H1 (cell line): ENCODE measurements at regions not wholly inside any gene's neighbourhood (a gene's known extent, or its start where the extent isn't known, plus 50 kb on each side); places are given as distances from the start of the nearest gene placed in this dataset.

ENCODE experiments used
- CTCF ChIA-PET: fragments of 300-600 bp; sonication (Branson Sonifier 250); formaldehyde crosslinking; loops from one replicate; lab custom pipeline; 2021; ENCODE audit not compliant: partially characterized antibody; lab: Charles Lee
- POLR2A ChIA-PET: fragments of 300-600 bp; sonication (Branson Sonifier 250); formaldehyde crosslinking; loops from one replicate; lab custom pipeline; 2021; ENCODE audit warnings: inconsistent platforms; ENCODE audit not compliant: partially characterized antibody; lab: Charles Lee
- DNase-seq, 2 experiments: peaks; one replicate each; pipeline versions ENCODE4 v3.0.0 to v3.0.0-alpha.2; 2010 to 2022; ENCODE audit warnings: low spot score in 2 of 2, low read depth in 1 of 2, mixed read lengths in 1 of 2
- FAIRE-seq: peaks from 2 replicates; lab custom pipeline; 2011; peaks lifted over from hg19 to GRCh38; lab: Jason Lieb, UNC
- H2AFZ ChIP-seq: 2 replicates; pipeline ENCODE4 v1.8.1; 2012; ENCODE audit warnings: low read length, inconsistent platforms
- H2AK5ac ChIP-seq: 2 replicates; pipeline ENCODE4 v1.6.1; 2013; ENCODE audit warnings: low read depth, low read length
- H2BK120ac ChIP-seq: replicated peaks from 2 replicates; pipeline ENCODE3; 2013; ENCODE audit warnings: low read depth, low read length, inconsistent platforms
- H2BK12ac ChIP-seq: 2 replicates; pipeline ENCODE4 v1.6.1; 2013; ENCODE audit warnings: low read depth, low read length
- H2BK15ac ChIP-seq: 2 replicates; pipeline ENCODE4 v1.6.1; 2013; ENCODE audit warnings: low read length
- H2BK20ac ChIP-seq: 2 replicates; pipeline ENCODE4 v1.6.1; 2013; ENCODE audit warnings: low read length
- H2BK5ac ChIP-seq: 2 replicates; pipeline ENCODE4 v1.6.1; 2013; ENCODE audit warnings: low read depth, low read length
- H3K14ac ChIP-seq: 2 replicates; pipeline ENCODE4 v1.6.1; 2013; ENCODE audit warnings: inconsistent platforms; ENCODE audit not compliant: insufficient read length
- H3K18ac ChIP-seq: 2 replicates; pipeline ENCODE4 v1.6.1; 2013; ENCODE audit warnings: low read length; ENCODE audit errors: extremely low read depth
- H3K23ac ChIP-seq: 2 replicates; pipeline ENCODE4 v1.6.1; 2013; ENCODE audit warnings: inconsistent platforms; ENCODE audit not compliant: insufficient read length
- H3K23me2 ChIP-seq: 2 replicates; pipeline ENCODE4 v1.6.1; 2013; ENCODE audit warnings: low read depth, low read length
- H3K27ac ChIP-seq: 2 replicates; pipeline ENCODE4 v1.6.1; 2011; ENCODE audit warnings: low read depth, low read length, inconsistent platforms
- H3K27me3 ChIP-seq, 4 experiments: replicated peaks in 1 of 4; 1 replicate in 1 of 4; 2 replicates in 3 of 4; pipeline versions ENCODE4 v1.6.1 to v1.8.1; 2011 to 2013; ENCODE audit warnings: low read length in 3 of 4, mild to moderate bottlenecking in 3 of 4, inconsistent platforms in 2 of 4, mixed read lengths in 2 of 4, moderate library complexity in 1 of 4; ENCODE audit not compliant: control insufficient read depth in 3 of 4, insufficient read depth in 3 of 4; ENCODE audit errors: extremely low read depth in 1 of 4
- H3K36me3 ChIP-seq, 4 experiments: 2 replicates each; pipeline versions ENCODE4 v1.6.1 to v1.8.1; 2011 to 2013; ENCODE audit warnings: mild to moderate bottlenecking in 4 of 4, low read length in 3 of 4, moderate library complexity in 2 of 4, control low read depth in 1 of 4, inconsistent platforms in 1 of 4; ENCODE audit not compliant: insufficient read depth in 4 of 4, control insufficient read depth in 2 of 4
- H3K4ac ChIP-seq: replicated peaks from 2 replicates; pipeline ENCODE3; 2013; ENCODE audit warnings: low read length, low read depth, mixed read lengths, inconsistent platforms; ENCODE audit not compliant: insufficient read length
- H3K4me1 ChIP-seq, 4 experiments: replicated peaks in 1 of 4; 1 replicate in 1 of 4; 2 replicates in 3 of 4; pipeline versions ENCODE4 v1.6.1 to v1.8.1; 2011 to 2013; ENCODE audit warnings: low read length in 3 of 4, inconsistent platforms in 2 of 4, mixed read lengths in 1 of 4; ENCODE audit not compliant: insufficient read depth in 4 of 4, control insufficient read depth in 3 of 4
- H3K4me2 ChIP-seq, 2 experiments: 2 replicates each; pipeline versions ENCODE4 v1.6.1 to v1.8.1; 2011 to 2013; ENCODE audit warnings: low read depth in 2 of 2, low read length in 2 of 2, control low read depth in 1 of 2, inconsistent platforms in 1 of 2, mild to moderate bottlenecking in 1 of 2; ENCODE audit not compliant: insufficient read depth in 1 of 2
- H3K4me3 ChIP-seq, 4 experiments: fragments of 200-600, 300-600 bp in 1 of 4; sonication (generic), shearing (Covaris generic), sonication (Bioruptor Twin) in 1 of 4; 2 replicates each; pipeline versions ENCODE4 v1.5.1 to v1.8.1; 2011 to 2016; ENCODE audit warnings: low read length in 4 of 4, low read depth in 3 of 4, control low read depth in 2 of 4, inconsistent platforms in 2 of 4, mild to moderate bottlenecking in 2 of 4, mixed read lengths in 1 of 4, moderate library complexity in 1 of 4; ENCODE audit not compliant: insufficient read depth in 2 of 4; ENCODE audit errors: extremely low read depth in 1 of 4
- H3K56ac ChIP-seq: replicated peaks from 2 replicates; pipeline ENCODE3; 2013; ENCODE audit warnings: low read depth, mild to moderate bottlenecking, mixed read lengths, low read length, inconsistent platforms; ENCODE audit not compliant: insufficient read length
- H3K79me1 ChIP-seq: 2 replicates; pipeline ENCODE4 v1.6.1; 2013; ENCODE audit warnings: low read depth, low read length, control low read depth
- H3K79me2 ChIP-seq, 2 experiments: 2 replicates each; pipeline versions ENCODE4 v1.6.1 to v1.8.1; 2012 to 2013; ENCODE audit warnings: low read length in 2 of 2, mild to moderate bottlenecking in 2 of 2, inconsistent platforms in 1 of 2; ENCODE audit not compliant: insufficient read depth in 2 of 2, control insufficient read depth in 1 of 2
- H3K9ac ChIP-seq, 4 experiments: replicated peaks in 1 of 4; 1 replicate in 1 of 4; 2 replicates in 3 of 4; pipeline versions ENCODE4 v1.6.1 to v1.8.1; 2011 to 2013; ENCODE audit warnings: low read depth in 3 of 4, low read length in 3 of 4, control low read depth in 2 of 4, mild to moderate bottlenecking in 2 of 4, moderate library complexity in 2 of 4, inconsistent platforms in 1 of 4; ENCODE audit errors: extremely low read depth in 1 of 4
- H3K9me3 ChIP-seq, 2 experiments: 2 replicates each; pipeline versions ENCODE4 v1.6.1 to v1.8.1; 2012 to 2013; ENCODE audit warnings: mild to moderate bottlenecking in 2 of 2, moderate library complexity in 2 of 2, control low read depth in 1 of 2, inconsistent platforms in 1 of 2, low read depth in 1 of 2, low read length in 1 of 2, mixed read lengths in 1 of 2; ENCODE audit not compliant: insufficient read depth in 2 of 2
- H4K20me1 ChIP-seq, 2 experiments: replicated peaks in 1 of 2; 2 replicates each; pipeline versions ENCODE3 to v1.8.1; 2011 to 2013; ENCODE audit warnings: inconsistent platforms in 2 of 2, low read length in 2 of 2, mild to moderate bottlenecking in 1 of 2; ENCODE audit not compliant: insufficient read depth in 2 of 2, control insufficient read depth in 1 of 2
- H4K5ac ChIP-seq: 2 replicates; pipeline ENCODE4 v1.6.1; 2013; ENCODE audit warnings: low read length, low read depth, mixed read lengths, inconsistent platforms; ENCODE audit not compliant: insufficient read length
- H4K8ac ChIP-seq: 2 replicates; pipeline ENCODE4 v1.8.0; 2013; ENCODE audit warnings: mild to moderate bottlenecking, moderate library complexity, low read length, inconsistent platforms; ENCODE audit not compliant: insufficient read depth; ENCODE audit errors: extremely low read depth
- H4K91ac ChIP-seq: replicated peaks from 2 replicates; pipeline ENCODE3; 2013; ENCODE audit warnings: low read length, mixed read lengths, inconsistent platforms; ENCODE audit not compliant: insufficient read length
- BRCA1 ChIP-seq: IDR thresholded peaks from 2 replicates; pipeline ENCODE4 v1.6.1; 2012; ENCODE audit warnings: low read depth, low read length, improper control_type of control experiment
- CBX8 ChIP-seq: fragments of 300-800, 300-1000 bp; sonication (generic); IDR thresholded peaks from 2 replicates; pipeline ENCODE4 v1.7.1; 2016; ENCODE audit warnings: low read depth, low read length, borderline replicate concordance
- CHD1 ChIP-seq: IDR thresholded peaks from 2 replicates; pipeline ENCODE4 v1.6.1; 2012; ENCODE audit warnings: low read depth, low read length, improper control_type of control experiment
- CTBP2 ChIP-seq: IDR thresholded peaks from 2 replicates; pipeline ENCODE4 v1.7.0; 2011; ENCODE audit warnings: borderline replicate concordance, mild to moderate bottlenecking, moderate library complexity, mixed read lengths, low read length; ENCODE audit not compliant: insufficient read depth, insufficient read length
- HDAC2 ChIP-seq, 2 experiments: fragments of 300-600 bp in 1 of 2; sonication (generic) in 1 of 2; IDR thresholded peaks; 2 replicates each; pipeline ENCODE4 v1.6.1; 2011 to 2012; ENCODE audit warnings: low read depth in 2 of 2, low read length in 2 of 2, mild to moderate bottlenecking in 2 of 2, moderate library complexity in 2 of 2, borderline replicate concordance in 1 of 2, inconsistent platforms in 1 of 2
- HDAC6 ChIP-seq: IDR thresholded peaks from one replicate; pipeline ENCODE4 v1.7.1; 2012; ENCODE audit warnings: low read depth, mild to moderate bottlenecking, inconsistent platforms, low read length, moderate library complexity
- JUN ChIP-seq: IDR thresholded peaks from 2 replicates; pipeline ENCODE4 v1.6.1; 2011; ENCODE audit warnings: low read depth, mild to moderate bottlenecking, improper control_type of control experiment, low read length
- JUND ChIP-seq: IDR thresholded peaks from 2 replicates; pipeline ENCODE4 v1.6.1; 2011; ENCODE audit warnings: mild to moderate bottlenecking, improper control_type of control experiment, low read length
- KDM5A ChIP-seq: fragments of 200-600 bp; IDR thresholded peaks from 2 replicates; pipeline ENCODE4 v1.7.1; 2012; ENCODE audit warnings: mild to moderate bottlenecking, low read length, inconsistent platforms, mixed read lengths
- POLR2AphosphoS5 ChIP-seq: IDR thresholded peaks from 2 replicates; pipeline ENCODE4 v1.6.1; 2011; ENCODE audit warnings: low read depth, low read length
- RBBP5 ChIP-seq: IDR thresholded peaks from 2 replicates; pipeline ENCODE4 v1.7.1; 2012; ENCODE audit warnings: low read depth, mild to moderate bottlenecking, inconsistent platforms, low read length, moderate library complexity, borderline replicate concordance
- SAP30 ChIP-seq: fragments of 300-600 bp; sonication (generic); IDR thresholded peaks from 2 replicates; pipeline ENCODE4 v1.7.1; 2012; ENCODE audit warnings: low read length, moderate library complexity, mild to moderate bottlenecking, inconsistent platforms; ENCODE audit not compliant: insufficient read depth, insufficient replicate concordance
- SP1 ChIP-seq: IDR thresholded peaks from 2 replicates; pipeline ENCODE4 v1.6.1; 2011; ENCODE audit warnings: low read depth, low read length
- SP2 ChIP-seq: IDR thresholded peaks from 2 replicates; pipeline ENCODE4 v1.6.1; 2012; ENCODE audit warnings: mild to moderate bottlenecking, low read length, inconsistent platforms
- WGBS, 2 experiments: shearing (Covaris generic) in 1 of 2; methylation state at CpG; one replicate each; pipeline versions ENCODE4 v1.1.6 to v1.1.7; 2013 to 2015; ENCODE audit warnings: low lambda C conversion rate in 2 of 2, mixed read lengths in 2 of 2, inconsistent platforms in 1 of 2, low coverage in 1 of 2, missing lambda C conversion rate in 1 of 2; ENCODE audit not compliant: insufficient replicate concordance in 2 of 2, insufficient coverage in 1 of 2, insufficient read length in 1 of 2; ENCODE audit errors: extremely low coverage in 1 of 2, missing lambda C conversion rate in 1 of 2; 5-methylcytosine and 5-hydroxymethylcytosine counted together
- TF ChIP-seq, protein P1 (sequence below): IDR thresholded peaks from 2 replicates; pipeline ENCODE4 v1.6.1; 2011; ENCODE audit warnings: low read length, improper control_type of control experiment

- POLR2A ChIA-PET = no interaction called here
- H3K4me1 ChIP-seq = no peaks in the 10 kb centered on the region; a peak in 1 of 7 replicates
- H2AFZ ChIP-seq = no peak overlapping the region
- no peak for TF ChIP-seq SAP30
- no peak for TF ChIP-seq POLR2AphosphoS5
- no peak for TF ChIP-seq HDAC6
- no peak for TF ChIP-seq RBBP5
- no peak for TF ChIP-seq SP2
- no peak for TF ChIP-seq SP1
- no peak for TF ChIP-seq CTBP2
- no peak for TF ChIP-seq CHD1
- no peak for TF ChIP-seq KDM5A
- no peak for TF ChIP-seq CBX8
- TF ChIP-seq, protein P1, sequence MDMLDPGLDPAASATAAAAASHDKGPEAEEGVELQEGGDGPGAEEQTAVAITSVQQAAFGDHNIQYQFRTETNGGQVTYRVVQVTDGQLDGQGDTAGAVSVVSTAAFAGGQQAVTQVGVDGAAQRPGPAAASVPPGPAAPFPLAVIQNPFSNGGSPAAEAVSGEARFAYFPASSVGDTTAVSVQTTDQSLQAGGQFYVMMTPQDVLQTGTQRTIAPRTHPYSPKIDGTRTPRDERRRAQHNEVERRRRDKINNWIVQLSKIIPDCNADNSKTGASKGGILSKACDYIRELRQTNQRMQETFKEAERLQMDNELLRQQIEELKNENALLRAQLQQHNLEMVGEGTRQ = no peak
- TF ChIP-seq BRCA1 = no peak
- TF ChIP-seq HDAC2 (IDR thresholded peaks at IDR 0.05; ENCODE audit: borderline replicate concordance in 1 of 2, low read depth in 2 of 2, low read length in 2 of 2) = no peak
- TF ChIP-seq JUND = no peak
- no peak for TF ChIP-seq JUN
Measured at GRCh38 chr13:64626105-64626504, 2604.0 kb downstream of the PCDH9 start.

More at GRCh38 chr13:64626105-64626504, 2604.0 kb downstream of the PCDH9 start:
- H2BK15ac ChIP-seq = no peak overlapping the region
- WGBS, 2 experiments = 93% methylated on average over 5 of the region's 5 CpGs; no CpG with 5 or more reads in 1 of the 2 experiments
- H3K4me2 ChIP-seq = no peak overlapping the region
- no peak overlapping the region for H3K4me3 ChIP-seq
- H2BK5ac ChIP-seq = no peak overlapping the region
- no peak overlapping the region for H4K8ac ChIP-seq
- no peaks in the 10 kb centered on the region for H3K27me3 ChIP-seq
- H3K27ac ChIP-seq = no peak overlapping the region
- H2BK20ac ChIP-seq = no peak overlapping the region
- H3K18ac ChIP-seq = no peak overlapping the region
- no peak overlapping the region for H3K14ac ChIP-seq
- no peak overlapping the region for H3K4ac ChIP-seq
- no peaks in the 10 kb centered on the region for H3K36me3 ChIP-seq
- H4K5ac ChIP-seq = no peak overlapping the region
- no peak overlapping the region for H4K91ac ChIP-seq
- no peak overlapping the region for H3K56ac ChIP-seq
- no peak overlapping the region for H3K9ac ChIP-seq
- no peak overlapping the region for H3K23ac ChIP-seq
- CTCF ChIA-PET = no interaction called here
- no peaks in the 10 kb centered on the region for H3K79me2 ChIP-seq
- FAIRE-seq (no peak), DNase-seq (no peak)
- no peaks in the 10 kb centered on the region for H3K23me2 ChIP-seq
- no peak overlapping the region for H2AK5ac ChIP-seq
- no peak overlapping the region for H2BK120ac ChIP-seq
- no peaks in the 10 kb centered on the region for H3K9me3 ChIP-seq
- H3K79me1 ChIP-seq = no peaks in the 10 kb centered on the region
- no peak overlapping the region for H2BK12ac ChIP-seq
- no peaks in the 10 kb centered on the region for H4K20me1 ChIP-seq
